ENCODE measurements at regions not wholly inside any gene's neighbourhood (a gene's known extent, or its start where the extent isn't known, plus 50 kb on each side); places are given as distances from the start of the nearest gene placed in this dataset.

DNA sequence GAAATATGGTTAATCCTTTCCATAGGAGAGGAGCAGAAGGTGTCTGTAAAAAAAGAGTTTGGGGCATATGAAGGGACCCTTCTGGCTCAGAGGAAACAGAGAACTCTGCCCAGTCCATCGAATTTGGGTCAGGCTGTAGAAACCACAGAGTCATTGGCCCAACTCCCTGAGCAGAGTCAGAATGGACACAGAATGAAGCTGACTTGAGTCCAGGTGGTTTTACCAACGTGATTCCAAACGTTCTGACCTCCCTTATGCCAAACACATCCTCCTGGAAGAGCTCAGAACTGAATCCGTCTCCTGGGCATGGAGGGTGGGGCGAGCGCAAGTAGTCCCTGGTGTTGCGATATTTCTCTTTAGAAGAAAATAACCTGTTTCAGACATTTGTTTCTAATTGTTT, 138.8 kb downstream of the DAD1 start:
- Histone ChIP-seq H3K36me3 (ENCODE audit: low read depth) (no peaks in the 10 kb centered on the region), H3K27me3 (ENCODE audit: insufficient read depth, low read depth) (no peaks in the 10 kb centered on the region), H3K27ac (peak overlapping the region; percentile 98), H3K79me2 (ENCODE audit: low read depth) (no peaks in the 10 kb centered on the region), H3K9me3 (ENCODE audit: insufficient read depth, low read depth) (no peaks in the 10 kb centered on the region), H3F3A (ENCODE audit: insufficient read depth, low read depth) (peaks cover 32% of the 10 kb centered on the region; the same call in 1 of the 2 replicates), H4K20me1 (ENCODE audit: insufficient read depth) (no peaks in the 10 kb centered on the region), H3K4me2 (peak overlapping the region; percentile 78), H2AFZ (no peak overlapping the region), H3K9me2 (ENCODE audit: insufficient read depth) (no peaks in the 10 kb centered on the region), H3K4me1 (replicated peaks; ENCODE audit: insufficient read depth) (peaks cover 45% of the 10 kb centered on the region), H3K4me3 (peak overlapping the region; percentile 46; the same call in 1 of the 2 replicates)
- intact Hi-C loops (cut with micrococcal nuclease; ENCODE audit: unreplicated experiment): no loop called here
- CTCF ChIA-PET: no interaction called here
- POLR2A ChIA-PET (ENCODE audit: unreplicated experiment): no interaction called here
- no peak for DNase-seq
- TF ChIP-seq, protein P1, sequence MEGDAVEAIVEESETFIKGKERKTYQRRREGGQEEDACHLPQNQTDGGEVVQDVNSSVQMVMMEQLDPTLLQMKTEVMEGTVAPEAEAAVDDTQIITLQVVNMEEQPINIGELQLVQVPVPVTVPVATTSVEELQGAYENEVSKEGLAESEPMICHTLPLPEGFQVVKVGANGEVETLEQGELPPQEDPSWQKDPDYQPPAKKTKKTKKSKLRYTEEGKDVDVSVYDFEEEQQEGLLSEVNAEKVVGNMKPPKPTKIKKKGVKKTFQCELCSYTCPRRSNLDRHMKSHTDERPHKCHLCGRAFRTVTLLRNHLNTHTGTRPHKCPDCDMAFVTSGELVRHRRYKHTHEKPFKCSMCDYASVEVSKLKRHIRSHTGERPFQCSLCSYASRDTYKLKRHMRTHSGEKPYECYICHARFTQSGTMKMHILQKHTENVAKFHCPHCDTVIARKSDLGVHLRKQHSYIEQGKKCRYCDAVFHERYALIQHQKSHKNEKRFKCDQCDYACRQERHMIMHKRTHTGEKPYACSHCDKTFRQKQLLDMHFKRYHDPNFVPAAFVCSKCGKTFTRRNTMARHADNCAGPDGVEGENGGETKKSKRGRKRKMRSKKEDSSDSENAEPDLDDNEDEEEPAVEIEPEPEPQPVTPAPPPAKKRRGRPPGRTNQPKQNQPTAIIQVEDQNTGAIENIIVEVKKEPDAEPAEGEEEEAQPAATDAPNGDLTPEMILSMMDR (conservative IDR thresholded peaks at IDR 0.05): no peak
- no peak for TF ChIP-seq EZH2 (IDR thresholded peaks at IDR 0.05; ENCODE audit: low read depth)
- BruUV-seq (replicated peaks): no TSS peak

DNA sequence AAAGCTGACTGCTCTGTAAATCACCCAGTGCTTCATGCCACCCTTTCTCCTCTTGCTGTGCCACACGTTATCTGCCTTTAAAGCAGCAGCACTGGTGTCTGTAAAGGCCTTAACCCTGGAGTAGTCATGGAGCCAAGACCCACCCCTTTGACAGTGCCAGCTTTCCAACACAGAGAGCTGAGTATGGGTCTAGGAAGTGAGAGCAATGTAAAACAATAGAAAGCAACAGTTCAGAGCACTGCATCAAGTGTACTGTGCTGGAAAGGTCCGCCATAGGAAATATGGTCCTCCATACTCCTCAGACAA, 139.5 kb downstream of the DAD1 start:
- no peaks in the 10 kb centered on the region for H3K36me3 ChIP-seq (ENCODE audit: low read depth)
- H3K27me3 ChIP-seq (ENCODE audit: insufficient read depth, low read depth): no peaks in the 10 kb centered on the region
- DNase-seq: no peak
- POLR2A ChIA-PET (ENCODE audit: unreplicated experiment): no interaction called here
- no peaks in the 10 kb centered on the region for H4K20me1 ChIP-seq (ENCODE audit: insufficient read depth)
- H3F3A ChIP-seq (ENCODE audit: insufficient read depth, low read depth): peaks cover 32% of the 10 kb centered on the region; the same call in 1 of the 2 replicates
- no TSS peak for BruUV-seq (replicated peaks)
- peak overlapping the region; percentile 98 for H3K27ac ChIP-seq
- H3K9me2 ChIP-seq (ENCODE audit: insufficient read depth): no peaks in the 10 kb centered on the region
- intact Hi-C loops (cut with micrococcal nuclease; ENCODE audit: unreplicated experiment): no loop called here
- no peaks in the 10 kb centered on the region for H3K9me3 ChIP-seq (ENCODE audit: insufficient read depth, low read depth)
- H3K79me2 ChIP-seq (ENCODE audit: low read depth): no peaks in the 10 kb centered on the region
- H2AFZ ChIP-seq: 0 out of 2 replicates have a peak overlapping the region, but pooled peaks have one; percentile 39
- H3K4me1 ChIP-seq (replicated peaks; ENCODE audit: insufficient read depth): peaks cover 45% of the 10 kb centered on the region
- TF ChIP-seq, protein P1 (conservative IDR thresholded peaks at IDR 0.05): no peak
- no peak for TF ChIP-seq EZH2 (IDR thresholded peaks at IDR 0.05; ENCODE audit: low read depth)
- CTCF ChIA-PET: no interaction called here
- H3K4me3 ChIP-seq: peak overlapping the region; percentile 46; the same call in 1 of the 2 replicates
- peak overlapping the region; percentile 78 for H3K4me2 ChIP-seq

- peaks cover 45% of the 10 kb centered on the region for H3K4me1 ChIP-seq (replicated peaks; ENCODE audit: insufficient read depth)
- H3K79me2 ChIP-seq (ENCODE audit: low read depth): no peaks in the 10 kb centered on the region
- H3K27ac ChIP-seq: peak overlapping the region; percentile 98
- no peaks in the 10 kb centered on the region for H3K9me3 ChIP-seq (ENCODE audit: insufficient read depth, low read depth)
- H3K4me2 ChIP-seq: peak overlapping the region; percentile 78
- H2AFZ ChIP-seq: peak overlapping the region; percentile 43; the same call in 1 of the 2 replicates
- no peaks in the 10 kb centered on the region for H3K36me3 ChIP-seq (ENCODE audit: low read depth)
- ChIA-PET POLR2A (ENCODE audit: unreplicated experiment) (no interaction called here), CTCF (no interaction called here)
- intact Hi-C loops (cut with micrococcal nuclease; ENCODE audit: unreplicated experiment): no loop called here
- no TSS peak for BruUV-seq (replicated peaks)
- no peaks in the 10 kb centered on the region for H4K20me1 ChIP-seq (ENCODE audit: insufficient read depth)
- peaks cover 32% of the 10 kb centered on the region; the same call in 1 of the 2 replicates for H3F3A ChIP-seq (ENCODE audit: insufficient read depth, low read depth)
- H3K27me3 ChIP-seq (ENCODE audit: insufficient read depth, low read depth): no peaks in the 10 kb centered on the region
- TF ChIP-seq, protein P1 (conservative IDR thresholded peaks at IDR 0.05): no peak
- TF ChIP-seq EZH2 (IDR thresholded peaks at IDR 0.05; ENCODE audit: low read depth): no peak
- DNase-seq: peak; percentile 24 to 88
- H3K4me3 ChIP-seq: peak overlapping the region; percentile 46; the same call in 1 of the 2 replicates
- H3K9me2 ChIP-seq (ENCODE audit: insufficient read depth): no peaks in the 10 kb centered on the region
Observed at GRCh38 chr14:22448905-22449599, 140.0 kb downstream of the DAD1 start.

All from PC-9 (cell line).